ENCODE measurements at regions not wholly inside any gene's neighbourhood (a gene's known extent, or its start where the extent isn't known, plus 50 kb on each side); places are given as distances from the start of the nearest gene placed in this dataset.

- TF ChIP-seq TAF1 (IDR thresholded peaks at IDR 0.05; ENCODE audit: low read depth) = no peak
- TF ChIP-seq USF1 (IDR thresholded peaks at IDR 0.05) = no peak
- no peak for TF ChIP-seq YY1 (IDR thresholded peaks at IDR 0.05; ENCODE audit: low read depth)
- TF ChIP-seq EP300 (IDR thresholded peaks at IDR 0.05; ENCODE audit: borderline replicate concordance) = no peak
- no peak for TF ChIP-seq RAD21 (IDR thresholded peaks at IDR 0.05; ENCODE audit: low read depth)
- TF ChIP-seq NFIC (IDR thresholded peaks at IDR 0.05) = no peak
- no peak for TF ChIP-seq ZBTB7A (IDR thresholded peaks at IDR 0.05; ENCODE audit: low read depth)
Observed at GRCh38 chr21:38950435-38951094, 144.8 kb downstream of the ETS2 start.

Data from Ishikawa (cell line).